ENCODE measurements at regions not wholly inside any gene's neighbourhood (a gene's known extent, or its start where the extent isn't known, plus 50 kb on each side); places are given as distances from the start of the nearest gene placed in this dataset.

DNA sequence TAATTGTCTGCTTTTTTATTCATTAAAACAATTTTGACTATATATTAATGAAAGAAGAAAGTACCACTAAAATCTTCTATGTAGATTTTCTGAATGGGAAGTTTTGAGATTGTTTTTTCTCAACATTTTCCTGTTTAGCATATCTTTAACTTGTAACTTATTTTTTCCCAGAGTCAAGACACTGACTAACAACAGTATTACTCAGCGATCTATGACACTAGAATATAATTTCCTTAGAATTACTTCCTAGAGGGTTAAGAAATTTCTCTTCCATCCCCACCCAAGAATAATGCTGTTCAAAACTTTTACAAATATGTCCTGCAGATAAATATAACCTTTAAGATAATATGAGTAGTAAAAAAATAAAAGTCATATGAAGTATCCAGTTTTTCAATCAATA, 218.2 kb upstream of the NR5A2 start:
- TF ChIP-seq CTCF (IDR thresholded peaks at IDR 0.05) (no peak), POLR2A (IDR thresholded peaks at IDR 0.05) (no peak)
- Histone ChIP-seq H3K4me1 (no peaks in the 10 kb centered on the region), H3K36me3 (no peaks in the 10 kb centered on the region), H3K27ac (no peak overlapping the region), H3K4me3 (no peak overlapping the region), H3K27me3 (no peaks in the 10 kb centered on the region), H3K9me3 (no peaks in the 10 kb centered on the region)
- WGBS, 2 donors = 81 to 89% methylated on average over 1 of the region's 1 CpG
- intact Hi-C loops (cut with DNase I) = no loop called here
- no peak for DNase-seq

DNA sequence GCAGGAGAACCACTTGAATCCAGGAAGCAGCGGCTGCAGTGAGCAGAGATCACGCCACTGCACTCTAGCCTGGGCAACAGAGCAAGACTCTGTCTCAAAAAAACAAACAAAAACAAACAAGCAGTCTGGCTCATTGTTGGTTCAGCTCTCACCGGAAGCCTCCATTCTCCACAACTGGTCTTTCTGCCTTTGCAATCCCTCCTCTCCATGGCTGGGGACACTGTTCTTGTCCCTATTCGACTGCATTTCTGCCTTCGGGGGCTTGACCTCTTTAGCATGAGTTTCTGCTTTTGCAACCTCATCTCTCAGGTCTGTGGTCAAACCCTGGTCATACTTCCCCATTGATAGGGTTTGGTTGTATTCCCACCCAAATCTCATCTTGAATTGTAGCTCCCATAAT, 216.3 kb upstream of the NR5A2 start:
- no peaks in the 10 kb centered on the region for H3K36me3 ChIP-seq
- intact Hi-C loops (cut with DNase I) = no loop called here
- H3K27ac ChIP-seq = no peak overlapping the region
- no peak for DNase-seq
- H3K4me3 ChIP-seq = no peak overlapping the region
- 75 to 77% methylated on average over 5 of the region's 5 CpGs for WGBS, 2 donors
- H3K9me3 ChIP-seq = no peaks in the 10 kb centered on the region
- H3K27me3 ChIP-seq = no peaks in the 10 kb centered on the region
- TF ChIP-seq POLR2A (IDR thresholded peaks at IDR 0.05) (no peak), CTCF (IDR thresholded peaks at IDR 0.05) (no peak)
- no peaks in the 10 kb centered on the region for H3K4me1 ChIP-seq

- H3K4me1 ChIP-seq = no peaks in the 10 kb centered on the region
- no peaks in the 10 kb centered on the region for H3K27me3 ChIP-seq
- no peak for TF ChIP-seq POLR2A (IDR thresholded peaks at IDR 0.05)
- TF ChIP-seq CTCF (IDR thresholded peaks at IDR 0.05) = no peak
- H3K4me3 ChIP-seq = no peak overlapping the region
- 67 to 80% methylated on average over 3 to 4 of the region's 4 CpGs for WGBS, 2 donors
- no peaks in the 10 kb centered on the region for H3K9me3 ChIP-seq
- intact Hi-C loops (cut with DNase I) = no loop called here
- H3K27ac ChIP-seq = no peak overlapping the region
- no peak for DNase-seq
- H3K36me3 ChIP-seq = no peaks in the 10 kb centered on the region
Observed at GRCh38 chr1:199813198-199813597, 214.3 kb upstream of the NR5A2 start.

DNA sequence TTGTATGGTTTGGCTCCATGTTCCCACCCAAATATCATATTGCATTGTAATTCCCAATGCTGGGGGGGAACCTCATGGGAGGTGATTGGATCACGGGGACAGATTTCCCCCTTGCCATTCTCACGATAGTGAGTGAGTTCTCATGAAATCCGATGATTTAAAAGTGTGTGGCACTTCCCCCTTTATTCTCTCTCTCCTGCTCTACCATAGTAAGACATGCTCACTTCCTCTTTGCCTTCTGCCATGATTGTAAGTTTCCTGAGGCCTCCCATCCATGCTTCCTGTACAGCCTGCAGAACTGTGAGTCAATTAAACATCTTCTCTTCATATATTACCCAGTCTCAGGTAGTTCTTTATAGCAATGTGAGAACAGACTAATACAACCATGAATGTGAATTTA, 211.6 kb upstream of the NR5A2 start:
- intact Hi-C loops (cut with DNase I) = no loop called here
- Histone ChIP-seq H3K9me3 (no peaks in the 10 kb centered on the region), H3K27ac (no peak overlapping the region), H3K4me3 (no peak overlapping the region), H3K36me3 (no peaks in the 10 kb centered on the region), H3K4me1 (no peaks in the 10 kb centered on the region), H3K27me3 (no peaks in the 10 kb centered on the region)
- no peak for DNase-seq
- WGBS, 2 donors = 80 to 82% methylated on average over 3 of the region's 3 CpGs
- TF ChIP-seq POLR2A (IDR thresholded peaks at IDR 0.05) (no peak), CTCF (IDR thresholded peaks at IDR 0.05) (no peak)

DNA sequence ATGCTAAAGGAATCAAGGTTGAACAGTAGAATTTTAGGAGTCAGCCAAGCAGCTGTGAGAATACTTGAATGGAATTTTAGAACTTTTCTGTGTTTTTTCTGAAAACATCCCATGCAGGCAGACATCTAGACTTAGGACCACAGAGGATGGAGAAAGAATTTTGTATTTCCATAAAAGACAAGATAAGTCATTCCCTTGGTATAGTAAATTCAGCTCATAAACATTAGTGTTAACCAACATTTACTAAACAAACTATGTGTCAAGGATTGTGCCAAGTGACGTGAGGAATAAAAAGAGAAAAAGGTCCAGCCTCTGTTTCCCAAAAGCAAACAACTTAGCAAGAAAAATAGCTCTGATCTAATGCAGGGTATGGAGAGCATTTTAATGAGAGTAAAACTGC, 210.2 kb upstream of the NR5A2 start:
- Histone ChIP-seq H3K4me1 (no peaks in the 10 kb centered on the region), H3K9me3 (no peaks in the 10 kb centered on the region), H3K27ac (no peak overlapping the region), H3K36me3 (no peaks in the 10 kb centered on the region), H3K27me3 (no peaks in the 10 kb centered on the region), H3K4me3 (no peak overlapping the region)
- no peak for DNase-seq
- no peak for TF ChIP-seq CTCF (IDR thresholded peaks at IDR 0.05)
- TF ChIP-seq POLR2A (IDR thresholded peaks at IDR 0.05) = no peak
- intact Hi-C loops (cut with DNase I) = no loop called here
- WGBS, 2 donors = 43 to 68% methylated on average over 1 of the region's 1 CpG
